CD4-positive, alpha-beta T cell treated with Interleukin-4 for 1 hour (primary cell): ENCODE measurements at regions not wholly inside any gene's neighbourhood (a gene's known extent, or its start where the extent isn't known, plus 50 kb on each side); places are given as distances from the start of the nearest gene placed in this dataset.
"Not testable (repeated sequence)": the region's sequence is repeated elsewhere in the genome, so short reads cannot be mapped to it uniquely, and the experiment has no call there.

Experiments used
- DNase-seq, 2 donors: peaks; one replicate each; pipeline ENCODE4 v3.0.0-alpha.2; 2020 to 2022

DNA sequence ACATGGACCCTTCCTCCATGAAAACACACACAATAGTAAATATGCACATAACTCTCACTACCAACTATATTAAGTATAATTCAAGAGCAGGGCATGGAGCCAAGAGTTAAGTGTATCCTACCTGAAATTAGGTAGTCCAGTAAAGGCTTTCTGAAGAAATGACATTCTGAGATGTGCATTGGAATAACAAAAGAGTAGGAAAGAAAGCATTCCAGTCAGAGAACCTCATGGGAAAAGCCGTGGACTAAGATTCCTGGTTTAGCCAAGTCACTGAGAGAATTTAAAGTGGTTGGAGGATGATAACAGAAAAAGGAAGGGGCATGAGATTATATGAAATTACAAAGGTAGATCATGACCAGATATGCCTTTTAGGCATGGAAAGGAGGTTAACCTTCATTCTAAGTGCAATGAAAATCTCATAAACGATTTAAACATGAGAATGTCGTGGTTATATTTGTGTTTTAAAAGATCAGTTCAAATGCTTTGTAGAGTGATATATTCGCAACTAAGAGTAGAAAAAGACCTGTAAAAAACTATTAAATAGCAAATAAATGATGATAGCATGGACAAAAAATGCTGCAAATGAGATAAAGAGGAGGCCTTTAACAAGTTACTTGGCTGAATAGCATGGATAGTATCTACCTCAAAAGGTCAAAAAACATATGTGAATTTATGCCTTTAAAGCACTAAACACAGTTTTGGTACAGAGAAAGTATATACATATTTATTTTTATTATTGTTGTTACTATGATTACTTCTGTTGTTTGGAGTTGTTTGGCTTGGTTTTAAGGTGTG is 767.4 kb upstream of the GHITM start:
- no peak for DNase-seq

DNA sequence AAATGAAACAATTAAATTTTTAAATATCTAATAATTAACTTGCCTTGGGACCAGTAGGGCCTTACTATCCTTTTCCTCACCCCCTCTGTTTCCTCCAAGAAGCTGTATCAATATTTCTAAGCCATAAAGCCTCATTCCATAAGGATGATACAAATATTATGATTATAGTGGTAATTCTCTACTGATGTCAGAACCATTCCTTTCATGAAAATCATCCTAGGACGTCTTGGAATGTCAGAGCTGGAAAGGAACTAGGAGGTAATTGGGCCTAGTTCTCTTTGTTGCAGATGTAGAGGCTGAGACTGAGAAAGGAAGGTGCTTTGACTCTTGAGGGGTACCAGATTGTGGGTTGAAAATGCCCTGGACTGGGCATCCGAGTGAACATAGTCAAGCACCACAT is 766.7 kb upstream of the GHITM start:
- no peak for DNase-seq

DNA sequence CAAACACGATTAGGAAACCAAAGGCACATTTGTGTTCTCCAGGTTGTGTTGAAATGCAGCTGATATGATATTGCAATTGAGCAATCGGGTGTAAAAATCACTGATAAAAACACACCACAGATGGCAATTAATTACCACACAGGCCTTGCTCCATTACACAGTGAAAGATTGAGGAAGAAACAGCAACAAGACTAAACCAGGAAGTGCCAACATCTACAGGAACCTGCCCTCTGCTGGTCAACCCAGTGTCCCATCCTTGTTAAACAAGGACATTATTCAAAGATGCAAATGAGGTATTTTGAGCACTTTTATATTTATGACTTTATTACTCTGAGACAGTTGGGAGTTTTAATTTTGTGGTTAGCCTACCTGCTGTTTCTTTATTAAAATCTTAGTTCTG is 765.6 kb upstream of the GHITM start:
- DNase-seq = no peak

DNA sequence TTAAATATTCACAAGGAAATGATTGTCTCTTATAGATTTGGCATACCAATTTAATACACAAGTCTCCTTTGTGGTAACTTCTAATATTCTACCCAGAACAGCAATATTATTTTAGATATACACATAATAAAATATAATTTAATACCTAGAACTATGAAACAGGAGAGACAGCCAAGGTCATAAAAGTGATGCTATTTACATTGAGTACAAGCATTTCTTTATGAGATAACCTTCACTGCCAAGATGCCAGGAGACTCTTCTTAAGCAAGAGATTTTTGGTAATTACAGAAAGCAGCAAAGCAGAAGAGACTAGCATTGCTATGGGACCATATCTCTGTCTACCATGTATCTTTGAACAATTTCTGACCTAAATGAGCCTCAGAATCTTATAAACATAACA is 764.6 kb upstream of the GHITM start:
- DNase-seq = no peak

DNA sequence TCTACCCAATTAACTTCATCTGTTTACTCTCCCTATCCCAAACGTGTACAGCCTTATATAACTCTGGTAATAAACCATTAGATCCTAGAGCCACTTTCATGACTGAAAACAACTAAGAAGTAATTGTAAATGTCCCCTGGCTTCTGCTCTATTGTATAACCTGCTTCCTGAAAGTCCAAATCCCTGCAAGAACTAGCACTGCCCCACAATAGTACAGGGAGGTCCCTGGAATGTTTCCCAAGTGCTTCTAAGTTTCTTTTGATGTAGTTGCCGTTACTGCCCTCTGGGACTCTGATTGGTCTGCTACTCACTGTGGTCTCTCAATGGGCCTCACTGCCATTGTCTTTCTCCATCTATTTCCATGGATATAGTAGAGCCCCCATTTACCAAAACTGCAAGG is 764.0 kb upstream of the GHITM start:
- no peak for DNase-seq

DNA sequence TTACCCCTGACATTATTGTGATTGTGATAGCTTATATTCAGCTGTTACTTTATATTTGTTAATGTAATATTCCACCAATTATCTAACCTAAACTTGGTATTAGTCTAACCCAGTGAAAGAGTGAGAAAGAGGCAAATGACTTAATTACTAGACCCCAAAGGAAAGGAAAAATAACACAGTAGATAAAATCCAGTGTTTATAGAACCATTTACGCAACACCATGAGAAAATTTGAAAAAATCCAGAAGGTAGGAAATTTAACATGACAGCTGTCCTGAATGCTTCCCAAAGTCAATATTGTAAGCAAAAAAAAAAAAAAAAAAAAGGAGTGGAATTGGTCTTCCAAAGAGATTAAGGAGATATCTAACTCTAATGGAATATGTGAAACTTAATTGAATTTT is 741.5 kb upstream of the GHITM start:
- no peak for DNase-seq

DNA sequence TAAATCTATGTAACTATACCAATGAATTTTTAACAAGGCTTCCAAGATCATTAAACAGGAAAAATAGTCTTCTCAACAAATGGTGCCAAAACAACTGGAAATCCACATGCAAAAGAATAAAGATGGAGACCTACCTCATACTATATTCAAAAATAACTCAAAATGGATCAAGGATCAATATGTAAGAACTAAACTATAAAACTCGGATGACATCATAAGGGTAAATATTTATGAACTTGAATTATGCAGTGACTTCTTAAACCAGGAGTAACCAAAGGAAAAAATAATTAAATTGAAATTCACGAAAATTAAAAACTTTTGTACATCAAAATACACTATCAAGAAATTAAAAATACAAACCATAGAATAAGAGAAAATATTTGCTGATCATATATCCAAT is 728.7 kb upstream of the GHITM start:
- DNase-seq = no peak

DNA sequence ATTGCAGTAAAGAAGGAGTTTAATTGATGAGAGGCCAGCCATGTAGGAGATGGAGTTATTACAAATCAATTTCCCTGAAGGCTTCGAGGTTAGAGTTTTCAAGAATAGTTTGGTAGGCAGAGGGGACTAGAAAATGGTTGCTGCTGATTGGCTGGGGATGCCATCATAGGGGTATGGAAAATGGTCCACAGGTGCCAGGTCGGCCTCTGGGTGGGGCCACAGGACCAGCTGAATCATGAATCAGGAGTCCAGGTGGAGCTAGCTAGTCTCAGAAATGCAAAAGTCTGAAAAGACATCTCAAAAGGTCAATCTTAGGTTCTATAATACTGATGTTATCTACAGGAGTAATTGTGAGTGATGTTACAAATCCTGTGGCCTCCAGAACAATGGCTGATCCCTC is 714.0 kb upstream of the GHITM start:
- no peak for DNase-seq

DNA sequence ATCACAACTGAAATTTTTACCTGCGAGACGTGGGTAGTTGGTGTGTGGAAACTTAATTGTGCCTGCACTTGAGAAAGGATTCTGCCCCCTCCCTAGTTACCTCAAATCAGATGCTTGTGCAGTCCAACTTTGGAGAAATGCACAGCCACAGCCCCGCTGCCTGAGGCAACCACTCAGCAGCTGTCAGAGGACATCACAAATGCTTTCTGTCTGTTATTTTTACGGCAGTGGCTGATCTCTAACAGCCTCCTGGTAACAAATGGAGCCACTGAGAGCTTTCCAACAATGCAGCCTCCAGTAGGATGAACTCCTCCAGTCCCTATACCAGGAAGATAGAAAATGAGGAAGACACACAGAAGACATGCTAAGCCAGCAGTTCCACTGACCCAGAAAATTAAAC is 712.2 kb upstream of the GHITM start:
- DNase-seq = no peak

DNA sequence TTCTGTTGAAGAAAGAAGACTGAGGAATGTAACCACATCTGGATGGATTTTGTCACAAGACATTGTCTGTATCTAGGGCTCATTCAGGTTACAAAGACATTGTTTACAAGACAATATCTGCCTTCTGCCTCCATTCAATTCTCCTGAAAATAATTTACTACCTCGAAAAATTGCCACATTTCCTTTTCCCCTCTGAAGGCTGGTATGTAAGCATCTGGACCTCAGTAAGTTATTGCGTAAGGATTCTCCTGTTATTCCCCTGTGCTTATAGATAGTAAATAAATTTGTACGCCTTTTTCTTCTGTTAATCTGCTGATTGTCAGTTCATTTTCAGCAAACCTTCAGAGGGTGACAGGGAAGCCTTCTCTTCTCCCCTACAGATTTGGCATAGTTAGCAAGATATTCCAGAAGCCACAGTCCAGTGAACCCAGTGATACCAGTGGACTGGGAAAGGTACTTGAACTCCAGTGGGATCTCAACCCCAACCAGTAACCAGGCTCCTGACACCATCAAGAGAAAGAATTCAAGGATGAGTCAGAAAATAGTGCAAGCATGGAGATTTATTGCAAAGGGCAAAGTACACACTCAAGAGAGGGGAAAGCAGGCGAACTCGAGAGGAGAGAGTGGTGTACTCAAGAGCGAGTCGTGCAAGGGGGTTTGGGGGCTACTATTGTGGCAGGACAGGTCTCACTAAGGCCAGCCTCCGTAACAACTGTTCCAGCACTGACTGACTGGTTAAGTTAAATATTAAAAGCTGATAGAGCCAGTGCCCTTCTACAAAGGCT is 706.9 kb upstream of the GHITM start:
- DNase-seq = no peak

DNA sequence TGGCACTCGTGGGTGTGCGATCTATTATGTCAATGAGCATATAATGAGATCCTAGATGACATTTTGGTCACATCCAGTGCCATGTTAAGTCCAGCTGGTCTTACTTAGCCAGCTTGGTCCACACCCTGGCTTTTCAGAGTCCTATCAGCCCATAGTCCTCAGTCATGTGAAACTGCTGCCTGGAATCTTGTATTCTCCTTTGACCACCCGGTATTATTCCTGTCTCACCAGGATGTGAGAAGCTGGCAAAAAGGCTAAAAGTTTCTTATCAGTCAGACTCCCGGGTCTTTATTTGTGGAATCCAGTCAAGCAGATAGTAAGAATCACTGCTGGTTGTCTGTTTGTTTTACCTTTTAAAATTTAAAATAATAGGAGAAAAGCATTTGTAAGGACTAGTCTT is 705.6 kb upstream of the GHITM start:
- DNase-seq = no peak

DNA sequence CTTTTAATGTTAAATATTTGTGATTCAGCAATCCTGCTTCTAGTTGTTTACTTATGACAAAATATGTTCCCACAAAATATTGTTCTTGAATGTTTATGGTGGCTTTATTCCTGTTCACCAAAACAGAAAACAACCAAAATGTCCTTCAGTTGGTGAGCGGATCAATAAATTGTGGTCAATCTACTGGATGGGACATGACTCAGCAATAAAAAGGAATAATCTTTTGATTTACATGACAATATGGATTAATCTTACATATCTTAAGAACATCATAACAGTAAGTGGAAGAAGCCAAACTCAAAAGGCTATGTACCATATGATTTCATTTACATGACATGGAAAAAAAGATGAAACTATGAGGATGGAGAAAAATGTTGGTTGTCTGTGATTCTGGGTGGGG is 691.3 kb upstream of the GHITM start:
- DNase-seq = no peak

DNA sequence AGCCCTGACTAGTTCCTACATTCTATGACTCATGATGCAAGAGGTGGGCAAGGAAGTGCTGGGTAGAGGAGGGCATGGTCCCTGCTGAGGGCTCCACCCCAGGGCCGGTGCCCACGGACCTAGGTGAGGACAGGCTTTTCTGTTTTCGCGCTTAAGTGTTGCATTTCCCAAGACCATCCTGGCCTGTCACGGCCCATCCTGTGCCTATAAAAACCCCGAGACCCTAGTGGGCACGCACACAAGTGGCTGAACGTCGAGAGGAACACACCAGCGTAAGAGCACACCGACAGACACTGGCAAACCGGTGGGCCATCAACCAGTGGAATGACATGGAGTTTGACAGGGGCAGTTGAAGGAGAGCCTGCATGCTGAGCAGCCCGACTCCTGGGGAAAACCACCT is 680.7 kb upstream of the GHITM start:
- DNase-seq = no peak

DNA sequence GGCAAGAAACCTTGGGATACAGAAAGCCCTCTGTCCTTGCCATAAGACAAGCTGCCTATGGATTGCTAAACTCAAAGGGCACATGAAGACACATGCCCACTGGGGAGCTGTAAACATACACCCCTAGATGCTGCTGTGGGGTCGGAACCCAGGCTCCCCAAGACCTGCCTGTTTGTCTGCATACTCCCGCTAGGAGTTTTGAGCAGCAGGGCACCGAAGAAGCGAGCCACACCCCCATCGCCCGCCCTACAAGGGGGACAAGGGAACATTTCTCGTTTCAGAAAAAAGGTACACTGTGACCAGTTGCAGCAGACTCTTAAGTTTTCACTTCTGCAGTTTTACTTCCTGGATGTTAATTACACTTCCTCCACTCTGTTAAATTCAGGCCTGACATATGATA is 680.2 kb upstream of the GHITM start:
- DNase-seq = no peak

DNA sequence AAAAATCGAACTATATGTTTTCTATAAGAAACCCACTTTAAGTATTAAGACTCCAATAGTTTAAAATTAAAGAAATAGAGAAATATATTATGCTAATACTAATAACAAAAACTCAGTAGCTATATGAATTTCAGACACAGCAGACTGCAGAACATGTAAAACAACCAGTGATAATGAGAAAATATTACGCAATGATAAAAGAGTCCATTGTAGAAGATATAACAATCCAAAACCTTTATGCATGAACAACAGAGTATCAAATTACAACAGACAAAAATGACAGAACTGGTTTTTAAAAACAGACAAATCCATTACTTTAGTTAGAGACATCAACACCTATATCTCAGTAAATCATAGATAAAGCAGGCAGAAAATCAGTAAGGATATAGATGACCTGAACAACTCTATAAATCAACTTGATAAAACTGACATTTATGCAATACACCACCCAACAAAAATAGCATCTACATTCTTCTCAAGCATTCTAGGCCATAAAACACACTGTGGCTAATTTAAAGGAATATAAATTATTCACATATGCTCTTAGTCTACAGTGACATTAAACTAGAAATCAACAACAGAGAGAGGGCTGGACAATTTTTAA is 669.5 kb upstream of the GHITM start:
- DNase-seq = no peak

DNA sequence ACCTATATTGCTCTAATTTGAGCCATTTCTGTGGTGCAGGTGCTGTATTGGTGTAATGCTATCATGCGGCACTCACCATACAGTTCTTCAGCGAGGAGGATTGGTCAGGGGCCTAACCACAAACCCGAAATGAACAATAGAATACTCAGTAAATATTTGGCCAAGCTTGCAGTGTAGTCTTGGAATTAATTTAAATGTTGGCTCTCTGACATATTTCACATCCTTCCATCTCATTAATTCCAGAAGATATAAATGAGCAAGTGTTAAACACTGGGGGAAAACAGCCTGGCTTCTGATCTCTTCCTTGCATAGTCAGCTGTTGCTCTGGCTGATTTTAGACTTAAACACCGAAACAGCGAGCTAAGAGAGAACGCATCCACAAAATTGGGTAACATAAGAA is 663.1 kb upstream of the GHITM start:
- no peak for DNase-seq

DNA sequence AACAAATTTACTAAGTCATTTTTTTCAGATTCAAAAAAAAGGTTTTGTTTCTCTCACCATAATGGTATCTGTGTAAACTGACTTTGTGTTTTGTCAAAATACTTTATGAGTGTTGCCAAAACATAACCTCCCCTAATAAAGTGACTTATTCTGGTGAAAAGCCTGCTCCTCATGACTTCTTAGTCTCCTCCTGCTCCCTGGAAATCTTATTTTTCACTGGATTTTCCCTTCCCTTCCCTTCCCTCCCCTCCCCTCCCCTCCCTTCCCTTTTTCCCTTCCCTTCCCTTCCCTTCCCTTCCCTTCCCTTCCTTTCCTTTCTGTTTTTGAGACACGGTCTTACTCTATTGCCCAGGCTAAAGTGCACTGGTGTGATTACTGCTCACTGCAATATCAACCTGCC is 650.1 kb upstream of the GHITM start:
- no peak for DNase-seq

DNA sequence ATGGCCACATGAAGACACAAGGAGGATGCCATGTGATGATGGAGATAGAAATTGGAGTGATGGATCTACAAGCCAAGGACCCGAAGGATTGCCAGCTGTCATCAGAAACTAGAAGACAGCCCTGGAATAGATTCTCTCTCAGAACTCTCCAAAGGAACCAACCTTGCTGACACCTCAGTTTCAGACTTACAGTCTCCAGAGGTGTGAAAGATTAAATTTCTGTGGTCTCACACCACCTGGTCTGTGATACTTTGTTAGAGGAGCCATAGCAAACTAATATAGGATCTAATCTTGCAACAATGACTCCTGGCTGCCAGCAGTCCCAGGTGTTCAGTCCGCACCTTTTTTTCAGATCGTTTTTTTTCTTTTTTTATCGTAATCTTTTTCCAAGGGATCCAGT is 647.3 kb upstream of the GHITM start:
- no peak for DNase-seq

DNA sequence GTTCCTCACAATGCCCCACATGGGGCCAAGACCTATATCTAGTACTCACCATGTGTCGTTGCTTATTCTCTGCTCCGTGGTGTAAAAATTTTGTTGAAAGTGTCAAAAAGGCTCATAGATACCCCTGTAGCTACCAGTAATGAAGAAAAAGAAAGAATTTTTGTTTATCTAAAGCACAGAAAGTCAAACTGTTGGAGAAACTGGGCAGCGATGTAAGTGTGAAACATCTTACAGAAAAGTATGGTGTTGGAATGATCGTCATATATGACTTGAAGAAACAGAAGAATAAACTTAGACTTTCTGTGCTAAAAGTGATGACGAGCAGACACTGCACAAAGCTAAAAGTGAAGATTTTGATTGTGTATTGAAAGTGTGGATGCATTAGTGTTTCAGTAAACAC is 626.6 kb upstream of the GHITM start:
- no peak for DNase-seq

DNA sequence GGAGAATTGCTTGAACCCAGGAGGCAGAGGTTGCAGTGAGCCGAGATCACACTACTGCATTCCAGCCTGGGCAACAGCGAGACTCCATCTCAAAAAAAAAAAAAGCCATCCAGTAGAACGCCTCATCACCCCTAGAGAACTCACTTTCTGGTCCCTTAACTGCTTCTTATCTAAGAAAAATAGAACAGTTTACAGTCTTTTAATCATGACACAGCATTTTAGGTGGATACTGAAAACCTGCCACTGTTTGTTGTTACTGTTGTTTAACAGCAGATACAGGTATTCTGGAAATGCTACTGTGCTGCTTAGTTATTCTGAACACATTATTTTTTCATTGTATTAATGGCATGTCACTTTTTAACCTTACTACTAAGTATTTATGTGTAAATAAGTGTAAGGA is 624.3 kb upstream of the GHITM start:
- DNase-seq = no peak

DNA sequence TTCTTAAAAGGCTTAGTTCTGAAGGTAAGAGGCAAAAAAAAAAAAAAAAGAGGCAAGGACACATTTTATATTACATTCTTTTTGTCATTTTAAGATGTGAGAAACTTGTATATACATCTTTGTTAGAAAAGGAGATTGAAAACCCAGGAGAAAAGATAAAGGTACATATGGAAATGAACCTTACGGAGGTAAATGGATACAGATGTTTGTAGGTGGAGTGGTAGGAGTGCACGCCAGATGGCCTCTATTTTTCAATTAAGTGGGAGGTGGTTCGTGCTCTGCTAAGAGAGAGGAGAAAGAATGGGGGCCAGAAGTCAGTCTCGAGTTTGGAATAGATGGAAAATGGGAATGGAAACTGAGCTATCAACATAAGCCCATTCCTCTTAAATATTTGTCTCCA is 622.5 kb upstream of the GHITM start:
- DNase-seq = no peak

DNA sequence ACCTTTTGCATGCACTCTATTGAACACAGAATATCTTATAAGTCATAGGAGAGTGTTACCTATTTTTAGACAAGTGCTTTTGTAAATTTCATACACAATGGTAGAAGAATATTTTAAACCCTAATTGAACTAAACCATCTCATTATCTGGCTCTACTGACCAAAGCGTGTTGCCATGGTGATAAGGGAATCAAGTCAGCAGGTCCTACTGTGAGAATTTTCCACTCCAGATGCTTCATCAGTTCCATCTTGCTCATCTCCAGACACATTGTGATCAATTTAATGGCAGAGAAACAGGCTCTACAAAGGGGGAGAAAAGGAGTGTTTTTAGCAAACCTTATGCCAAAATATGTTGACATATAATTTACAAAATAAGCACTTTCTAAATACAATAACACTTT is 621.9 kb upstream of the GHITM start:
- no peak for DNase-seq

DNA sequence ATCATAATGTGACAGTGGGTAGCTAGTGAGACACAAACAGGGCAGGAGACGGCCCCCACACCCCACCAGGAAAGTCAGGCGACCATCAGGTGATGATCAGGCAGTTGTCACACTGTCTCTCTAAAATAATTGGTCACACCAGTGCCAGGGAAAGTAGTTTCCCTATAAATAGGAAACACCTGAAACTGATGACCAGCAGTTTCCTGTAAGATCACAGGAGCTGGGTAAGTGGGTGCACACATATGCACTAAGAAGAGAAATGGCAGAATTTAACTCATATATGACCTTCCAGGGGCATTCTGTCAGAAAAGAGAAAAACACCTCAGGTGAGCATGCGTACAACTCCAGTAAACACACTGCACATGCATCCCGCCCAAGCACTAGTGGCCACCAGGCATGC is 620.5 kb upstream of the GHITM start:
- DNase-seq = no peak

DNA sequence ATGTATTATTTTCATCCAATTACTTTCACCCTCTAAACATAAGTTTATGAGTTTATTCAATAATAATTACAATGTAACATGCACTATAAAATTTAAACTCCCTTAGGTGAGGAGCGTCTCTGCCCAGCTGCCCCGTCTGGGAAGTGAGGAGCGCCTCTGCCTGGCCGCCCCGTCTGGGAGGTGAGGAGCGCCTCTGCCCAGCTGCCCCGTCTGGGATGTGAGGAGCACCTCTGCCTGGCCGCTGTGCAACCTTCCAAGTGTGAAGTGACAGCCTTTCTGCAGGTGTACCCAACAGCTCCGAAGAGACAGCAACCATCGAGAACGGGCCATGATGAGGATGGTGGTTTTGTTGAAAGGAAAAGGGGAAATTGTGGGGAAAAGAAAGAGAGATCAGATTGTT is 618.9 kb upstream of the GHITM start:
- DNase-seq = not testable (repeated sequence)
